ENCODE measurements at regions not wholly inside any gene's neighbourhood (a gene's known extent, or its start where the extent isn't known, plus 50 kb on each side); places are given as distances from the start of the nearest gene placed in this dataset.

- no peak for DNase-seq (ENCODE audit: low spot score)
- POLR2A ChIA-PET (ENCODE audit: low non-redundant PET): no interaction called here
- CTCF ChIA-PET: no interaction called here
Measured at GRCh38 chr3:66825375-66825774, 172.7 kb upstream of the KBTBD8 start.

GRCh38 chr3:66827726-66828125, 170.4 kb upstream of the KBTBD8 start:
- Histone ChIP-seq H3K36me3 (ENCODE audit: insufficient read depth, low read length, poor library complexity, severe bottlenecking) (no peaks in the 10 kb centered on the region), H3K27ac (ENCODE audit: low read depth, low read length, poor library complexity, severe bottlenecking) (no peak overlapping the region), H3K4me3 (ENCODE audit: low read depth, low read length, poor library complexity, severe bottlenecking) (no peak overlapping the region), H3K27me3 (replicated peaks; ENCODE audit: insufficient read depth, low read depth, low read length, poor library complexity) (no peaks in the 10 kb centered on the region), H3K4me1 (ENCODE audit: insufficient read depth, low read length, poor library complexity, severe bottlenecking) (no peaks in the 10 kb centered on the region), H3K9me3 (ENCODE audit: low read depth, low read length, poor library complexity, severe bottlenecking) (no peaks in the 10 kb centered on the region)
- no TSS peak for BruUV-seq (replicated peaks)
- DNase-seq (ENCODE audit: low spot score): no peak
- CTCF ChIA-PET: no interaction called here
- POLR2A ChIA-PET (ENCODE audit: low non-redundant PET): no interaction called here
- intact Hi-C loops (cut with micrococcal nuclease; ENCODE audit: unreplicated experiment): no loop called here
- no peak for TF ChIP-seq CTCF (conservative IDR thresholded peaks at IDR 0.05; ENCODE audit: low read depth, low read length)
- no peak for TF ChIP-seq EZH2 (IDR thresholded peaks at IDR 0.05; ENCODE audit: borderline replicate concordance, low read depth, low read length, poor library complexity, severe bottlenecking)

More at GRCh38 chr3:66825375-66825774, 172.7 kb upstream of the KBTBD8 start:
- no peaks in the 10 kb centered on the region for H3K27me3 ChIP-seq (replicated peaks; ENCODE audit: insufficient read depth, low read depth, low read length, poor library complexity)
- no peaks in the 10 kb centered on the region for H3K9me3 ChIP-seq (ENCODE audit: low read depth, low read length, poor library complexity, severe bottlenecking)
- no peaks in the 10 kb centered on the region for H3K4me1 ChIP-seq (ENCODE audit: insufficient read depth, low read length, poor library complexity, severe bottlenecking)
- no peaks in the 10 kb centered on the region for H3K36me3 ChIP-seq (ENCODE audit: insufficient read depth, low read length, poor library complexity, severe bottlenecking)
- intact Hi-C loops (cut with micrococcal nuclease; ENCODE audit: unreplicated experiment): no loop called here
- TF ChIP-seq CTCF (conservative IDR thresholded peaks at IDR 0.05; ENCODE audit: low read depth, low read length) (no peak), EZH2 (IDR thresholded peaks at IDR 0.05; ENCODE audit: borderline replicate concordance, low read depth, low read length, poor library complexity, severe bottlenecking) (no peak)
- no peak overlapping the region for H3K4me3 ChIP-seq (ENCODE audit: low read depth, low read length, poor library complexity, severe bottlenecking)
- BruUV-seq (replicated peaks): no TSS peak
- H3K27ac ChIP-seq (ENCODE audit: low read depth, low read length, poor library complexity, severe bottlenecking): no peak overlapping the region

GRCh38 chr3:66828303-66828702, 169.8 kb upstream of the KBTBD8 start:
- ChIA-PET CTCF (no interaction called here), POLR2A (ENCODE audit: low non-redundant PET) (interaction anchor here (0.6 kb wide), 1 partner anchor 578 kb away, joined by 3 read pairs; no protein-coding TSS in a partner anchor)
- no peak for DNase-seq (ENCODE audit: low spot score)

More at GRCh38 chr3:66828303-66828702, 169.8 kb upstream of the KBTBD8 start:
- no peaks in the 10 kb centered on the region for H3K36me3 ChIP-seq (ENCODE audit: insufficient read depth, low read length, poor library complexity, severe bottlenecking)
- H3K27me3 ChIP-seq (replicated peaks; ENCODE audit: insufficient read depth, low read depth, low read length, poor library complexity): no peaks in the 10 kb centered on the region
- H3K9me3 ChIP-seq (ENCODE audit: low read depth, low read length, poor library complexity, severe bottlenecking): no peaks in the 10 kb centered on the region
- H3K4me3 ChIP-seq (ENCODE audit: low read depth, low read length, poor library complexity, severe bottlenecking): no peak overlapping the region
- no TSS peak for BruUV-seq (replicated peaks)
- H3K27ac ChIP-seq (ENCODE audit: low read depth, low read length, poor library complexity, severe bottlenecking): no peak overlapping the region
- intact Hi-C loops (cut with micrococcal nuclease; ENCODE audit: unreplicated experiment): no loop called here
- no peak for TF ChIP-seq CTCF (conservative IDR thresholded peaks at IDR 0.05; ENCODE audit: low read depth, low read length)
- no peak for TF ChIP-seq EZH2 (IDR thresholded peaks at IDR 0.05; ENCODE audit: borderline replicate concordance, low read depth, low read length, poor library complexity, severe bottlenecking)
- no peaks in the 10 kb centered on the region for H3K4me1 ChIP-seq (ENCODE audit: insufficient read depth, low read length, poor library complexity, severe bottlenecking)
